Loucy (cell line): ENCODE measurements at regions not wholly inside any gene's neighbourhood (a gene's known extent, or its start where the extent isn't known, plus 50 kb on each side); places are given as distances from the start of the nearest gene placed in this dataset.

Source experiments
- H2AFZ ChIP-seq: fragments of 200-600 bp; sonication (generic); 2 replicates; pipeline ENCODE4 v1.6.0; 2016; ENCODE audit warnings: antibody characterized with exemption, mild to moderate bottlenecking, low read length, moderate library complexity
- H3F3A ChIP-seq: fragments of 200-600 bp; 2 replicates; pipeline ENCODE4 v1.6.0; 2016; ENCODE audit warnings: antibody characterized with exemption, low read depth, mild to moderate bottlenecking
- H3K27me3 ChIP-seq: fragments of 200-600 bp; sonication (generic); 2 replicates; pipeline ENCODE4 v1.6.1; 2014; ENCODE audit warnings: low read length, mild to moderate bottlenecking; ENCODE audit not compliant: insufficient read depth, poor library complexity, severe bottlenecking
- H3K36me3 ChIP-seq: fragments of 200-600 bp; sonication (generic); 2 replicates; pipeline ENCODE4 v1.6.1; 2016; ENCODE audit warnings: low read length; ENCODE audit not compliant: insufficient read depth
- H3K4me1 ChIP-seq: fragments of 200-600 bp; sonication (generic); 2 replicates; pipeline ENCODE4 v1.5.1; 2014; ENCODE audit warnings: low read length, mild to moderate bottlenecking; ENCODE audit not compliant: insufficient read depth, poor library complexity, severe bottlenecking
- H3K4me2 ChIP-seq: fragments of 200-600 bp; sonication (generic); 2 replicates; pipeline ENCODE4 v1.6.0; 2014; ENCODE audit warnings: antibody characterized with exemption, low read length, low read depth, mild to moderate bottlenecking; ENCODE audit not compliant: poor library complexity, severe bottlenecking
- H3K4me3 ChIP-seq: fragments of 200-600 bp; sonication (generic); 2 replicates; pipeline ENCODE4 v1.5.1; 2014; ENCODE audit warnings: low read length, mild to moderate bottlenecking, mixed read lengths; ENCODE audit not compliant: poor library complexity, severe bottlenecking
- H3K79me2 ChIP-seq: fragments of 200-600 bp; sonication (generic); 2 replicates; pipeline ENCODE4 v1.6.1; 2014; ENCODE audit warnings: low read length; ENCODE audit not compliant: insufficient read depth
- H3K9ac ChIP-seq: fragments of 200-600 bp; sonication (generic); 2 replicates; pipeline ENCODE4 v1.6.0; 2014; ENCODE audit warnings: mild to moderate bottlenecking, low read depth, low read length, moderate library complexity; ENCODE audit not compliant: poor library complexity, severe bottlenecking
- H3K9me2 ChIP-seq: fragments of 200-600 bp; sonication (generic); replicated peaks from 2 replicates; pipeline ENCODE4 v1.6.1; 2016; ENCODE audit warnings: low read depth, low read length, mixed read lengths
- H3K9me3 ChIP-seq: fragments of 200-600 bp; sonication (generic); 2 replicates; pipeline ENCODE4 v1.6.1; 2014; ENCODE audit warnings: mild to moderate bottlenecking, antibody characterized with exemption, low read length, low read depth; ENCODE audit not compliant: insufficient read depth
- H4K20me1 ChIP-seq: fragments of 200-600 bp; sonication (generic); 2 replicates; pipeline ENCODE4 v1.6.0; 2014; ENCODE audit warnings: antibody characterized with exemption, low read length, mild to moderate bottlenecking; ENCODE audit not compliant: insufficient read depth, poor library complexity, severe bottlenecking
- EZH2phosphoT487 ChIP-seq: fragments of 200-600 bp; IDR thresholded peaks from 2 replicates; pipeline ENCODE4 v1.6.1; 2018; ENCODE audit warnings: antibody characterized with exemption, mild to moderate bottlenecking, moderate library complexity, borderline replicate concordance
- TF ChIP-seq, protein P1 (sequence below): fragments of 200-600 bp; sonication (generic); conservative IDR thresholded peaks from 2 replicates; pipeline ENCODE4 v1.5.1; 2014; ENCODE audit warnings: mild to moderate bottlenecking, antibody characterized with exemption, low read length

DNA sequence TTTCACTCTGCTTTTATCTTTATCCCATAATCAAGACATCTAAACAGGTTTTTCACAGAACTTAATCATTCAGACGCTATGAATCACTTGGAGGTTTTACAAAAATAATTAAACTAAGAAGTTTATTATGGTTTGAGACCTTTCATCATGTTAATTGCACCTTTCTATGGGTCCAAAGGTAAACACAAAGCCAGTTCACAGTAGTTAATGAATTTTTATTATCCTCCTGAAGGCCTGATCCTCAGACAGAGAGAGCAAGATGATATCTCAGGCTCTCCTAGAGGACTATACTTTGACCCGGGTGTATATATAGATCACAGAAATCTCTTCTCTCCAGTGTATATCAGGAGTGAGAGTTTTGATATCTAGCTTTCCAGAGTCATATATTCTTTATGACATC, 1044.3 kb upstream of the RAG2 start:
- no peaks in the 10 kb centered on the region for H3K9me3 ChIP-seq

DNA sequence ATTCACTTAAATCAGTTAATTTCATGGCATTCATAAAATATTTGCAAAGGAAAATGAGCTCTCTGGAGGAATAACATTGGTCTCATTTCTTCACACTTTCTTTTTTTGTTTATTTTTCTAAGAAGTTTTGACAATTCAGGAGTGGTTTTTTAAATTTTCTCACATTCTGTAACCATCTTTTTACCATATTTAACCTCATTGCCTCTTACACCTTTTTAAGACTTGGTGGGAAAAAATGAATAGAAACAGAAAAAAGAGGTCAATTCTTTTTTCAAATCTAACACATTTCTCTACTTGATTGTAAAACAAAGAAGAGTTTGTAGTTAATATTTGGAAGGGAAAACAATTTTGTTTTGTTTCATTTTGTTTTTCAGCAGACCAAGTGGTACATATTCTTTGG, 1034.7 kb upstream of the RAG2 start:
- H3K9me2 ChIP-seq = no peaks in the 10 kb centered on the region
- H4K20me1 ChIP-seq = no peaks in the 10 kb centered on the region
- H3K9me3 ChIP-seq = no peaks in the 10 kb centered on the region
- H3K79me2 ChIP-seq = no peaks in the 10 kb centered on the region
- no peak overlapping the region for H3K9ac ChIP-seq
- no peak overlapping the region for H3K4me2 ChIP-seq
- no peaks in the 10 kb centered on the region for H3F3A ChIP-seq
- H3K36me3 ChIP-seq = no peaks in the 10 kb centered on the region
- no peak overlapping the region for H2AFZ ChIP-seq
- no peaks in the 10 kb centered on the region for H3K4me1 ChIP-seq
- TF ChIP-seq, protein P1, sequence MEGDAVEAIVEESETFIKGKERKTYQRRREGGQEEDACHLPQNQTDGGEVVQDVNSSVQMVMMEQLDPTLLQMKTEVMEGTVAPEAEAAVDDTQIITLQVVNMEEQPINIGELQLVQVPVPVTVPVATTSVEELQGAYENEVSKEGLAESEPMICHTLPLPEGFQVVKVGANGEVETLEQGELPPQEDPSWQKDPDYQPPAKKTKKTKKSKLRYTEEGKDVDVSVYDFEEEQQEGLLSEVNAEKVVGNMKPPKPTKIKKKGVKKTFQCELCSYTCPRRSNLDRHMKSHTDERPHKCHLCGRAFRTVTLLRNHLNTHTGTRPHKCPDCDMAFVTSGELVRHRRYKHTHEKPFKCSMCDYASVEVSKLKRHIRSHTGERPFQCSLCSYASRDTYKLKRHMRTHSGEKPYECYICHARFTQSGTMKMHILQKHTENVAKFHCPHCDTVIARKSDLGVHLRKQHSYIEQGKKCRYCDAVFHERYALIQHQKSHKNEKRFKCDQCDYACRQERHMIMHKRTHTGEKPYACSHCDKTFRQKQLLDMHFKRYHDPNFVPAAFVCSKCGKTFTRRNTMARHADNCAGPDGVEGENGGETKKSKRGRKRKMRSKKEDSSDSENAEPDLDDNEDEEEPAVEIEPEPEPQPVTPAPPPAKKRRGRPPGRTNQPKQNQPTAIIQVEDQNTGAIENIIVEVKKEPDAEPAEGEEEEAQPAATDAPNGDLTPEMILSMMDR = no peak
- TF ChIP-seq EZH2phosphoT487 = no peak
- H3K27me3 ChIP-seq = no peaks in the 10 kb centered on the region
- H3K4me3 ChIP-seq = no peak overlapping the region

More for the DNA sequence above, 1044.3 kb upstream of the RAG2 start:
- Histone ChIP-seq H3K4me1 (no peaks in the 10 kb centered on the region), H3K36me3 (no peaks in the 10 kb centered on the region), H3F3A (no peaks in the 10 kb centered on the region), H3K27me3 (no peaks in the 10 kb centered on the region), H3K4me3 (no peak overlapping the region), H3K79me2 (no peaks in the 10 kb centered on the region), H2AFZ (no peak overlapping the region), H3K4me2 (no peak overlapping the region), H4K20me1 (no peaks in the 10 kb centered on the region), H3K9ac (no peak overlapping the region), H3K9me2 (no peaks in the 10 kb centered on the region)
- TF ChIP-seq, protein P1 = no peak
- TF ChIP-seq EZH2phosphoT487 = no peak

DNA sequence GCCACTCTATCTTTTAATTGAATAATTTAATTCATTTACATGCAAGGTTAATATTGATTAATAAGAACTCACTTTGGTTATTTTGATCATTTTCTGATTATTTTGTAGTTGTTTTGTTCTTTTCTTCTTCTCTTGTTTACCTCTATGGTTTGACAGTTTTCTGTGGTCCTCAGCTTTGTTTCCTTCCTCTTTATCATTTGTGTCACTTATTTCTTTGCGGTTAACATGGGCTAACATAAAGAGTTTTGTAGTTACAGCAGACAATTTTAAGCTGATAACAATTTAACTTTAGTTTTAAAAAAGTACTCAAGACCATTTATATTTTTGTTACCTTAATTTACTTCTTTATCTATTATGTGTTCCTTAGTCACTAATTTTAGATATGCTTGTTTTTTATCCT, 1032.8 kb upstream of the RAG2 start:
- H3K9me2 ChIP-seq = no peaks in the 10 kb centered on the region
- H3K9ac ChIP-seq = no peak overlapping the region
- H3K9me3 ChIP-seq = no peaks in the 10 kb centered on the region
- H3K27me3 ChIP-seq = no peaks in the 10 kb centered on the region
- H2AFZ ChIP-seq = no peak overlapping the region
- no peaks in the 10 kb centered on the region for H3K4me1 ChIP-seq
- H3K36me3 ChIP-seq = no peaks in the 10 kb centered on the region
- no peaks in the 10 kb centered on the region for H3F3A ChIP-seq
- H3K79me2 ChIP-seq = no peaks in the 10 kb centered on the region
- no peak for TF ChIP-seq EZH2phosphoT487
- TF ChIP-seq, protein P1 = no peak
- H3K4me3 ChIP-seq = no peak overlapping the region
- no peak overlapping the region for H3K4me2 ChIP-seq
- no peaks in the 10 kb centered on the region for H4K20me1 ChIP-seq
